ENCODE measurements at regions not wholly inside any gene's neighbourhood (a gene's known extent, or its start where the extent isn't known, plus 50 kb on each side); places are given as distances from the start of the nearest gene placed in this dataset.

- TF ChIP-seq CTCF (IDR thresholded peaks at IDR 0.05) (no peak), POLR2A (IDR thresholded peaks at IDR 0.05) (no peak)
These were observed 169.7 kb downstream of the KCNA5 start for GRCh38 chr12:5213336-5213735.
